ENCODE measurements at regions not wholly inside any gene's neighbourhood (a gene's known extent, or its start where the extent isn't known, plus 50 kb on each side); places are given as distances from the start of the nearest gene placed in this dataset.

GRCh38 chr4:130021706-130022105 lies 925.8 kb downstream of the C4orf33 start:
- no peak for ATAC-seq
- in situ Hi-C loops (cut with MboI) = no loop called here
- Histone ChIP-seq H3K79me2 (ENCODE audit: control insufficient read depth, insufficient read depth, low read length) (no peaks in the 10 kb centered on the region), H3K4me1 (replicated peaks in 1 of 2; ENCODE audit: control insufficient read depth in 2 of 2, insufficient read depth in 2 of 2, low read length in 2 of 2) (no peaks in the 10 kb centered on the region), H3K4me2 (ENCODE audit: insufficient read depth, low read length) (no peak overlapping the region), H3K9ac (ENCODE audit: insufficient read depth in 1 of 2, low read depth in 2 of 2, low read length in 2 of 2) (no peak overlapping the region), H3K27ac (ENCODE audit: extremely low read depth, low read depth, low read length) (no peak overlapping the region), H2AFZ (ENCODE audit: low read depth, low read length) (no peak overlapping the region), H4K20me1 (replicated peaks; ENCODE audit: control insufficient read depth, insufficient read depth, low read length) (no peaks in the 10 kb centered on the region), H3K27me3 (ENCODE audit: control insufficient read depth in 2 of 2, insufficient read depth in 2 of 2, low read length in 2 of 2) (no peaks in the 10 kb centered on the region), H3K9me1 (ENCODE audit: control insufficient read depth, insufficient read depth, low read length) (no peaks in the 10 kb centered on the region), H3K4me3 (no peak overlapping the region), H3K36me3 (ENCODE audit: control insufficient read depth, insufficient read depth, low read length) (no peaks in the 10 kb centered on the region), H3K9me3 (replicated peaks; ENCODE audit: control insufficient read depth, insufficient read depth, low read depth, low read length) (0 out of 2 replicates have a peak, but pooled peaks cover 1% of the 10 kb centered on the region)
- POLR2A ChIA-PET = no interaction called here
- no TSS peak for BruUV-seq (replicated peaks)
- TF ChIP-seq, protein P1, sequence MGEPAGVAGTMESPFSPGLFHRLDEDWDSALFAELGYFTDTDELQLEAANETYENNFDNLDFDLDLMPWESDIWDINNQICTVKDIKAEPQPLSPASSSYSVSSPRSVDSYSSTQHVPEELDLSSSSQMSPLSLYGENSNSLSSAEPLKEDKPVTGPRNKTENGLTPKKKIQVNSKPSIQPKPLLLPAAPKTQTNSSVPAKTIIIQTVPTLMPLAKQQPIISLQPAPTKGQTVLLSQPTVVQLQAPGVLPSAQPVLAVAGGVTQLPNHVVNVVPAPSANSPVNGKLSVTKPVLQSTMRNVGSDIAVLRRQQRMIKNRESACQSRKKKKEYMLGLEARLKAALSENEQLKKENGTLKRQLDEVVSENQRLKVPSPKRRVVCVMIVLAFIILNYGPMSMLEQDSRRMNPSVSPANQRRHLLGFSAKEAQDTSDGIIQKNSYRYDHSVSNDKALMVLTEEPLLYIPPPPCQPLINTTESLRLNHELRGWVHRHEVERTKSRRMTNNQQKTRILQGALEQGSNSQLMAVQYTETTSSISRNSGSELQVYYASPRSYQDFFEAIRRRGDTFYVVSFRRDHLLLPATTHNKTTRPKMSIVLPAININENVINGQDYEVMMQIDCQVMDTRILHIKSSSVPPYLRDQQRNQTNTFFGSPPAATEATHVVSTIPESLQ (CRISPR knock-in tag; IDR thresholded peaks at IDR 0.05) = no peak
- TF ChIP-seq SRSF3 (IDR thresholded peaks at IDR 0.05; ENCODE audit: insufficient read depth, low read length) (no peak), HMG20A (CRISPR knock-in tag; conservative IDR thresholded peaks at IDR 0.05) (no peak), HMG20B (CRISPR knock-in tag; IDR thresholded peaks at IDR 0.05) (no peak), NR3C1 (CRISPR knock-in tag; IDR thresholded peaks at IDR 0.05) (no peak), ZNF584 (CRISPR knock-in tag; IDR thresholded peaks at IDR 0.05; ENCODE audit: low read depth) (no peak), ZNF57 (CRISPR knock-in tag; IDR thresholded peaks at IDR 0.05) (no peak), ZNF24 (IDR thresholded peaks at IDR 0.05) (no peak), PHTF2 (CRISPR knock-in tag; IDR thresholded peaks at IDR 0.05) (no peak)
- WGBS (ENCODE audit: insufficient coverage, low coverage, missing lambda C conversion rate) = 0% methylated on average over 2 of the region's 2 CpGs
- intact Hi-C loops (cut with micrococcal nuclease) = no loop called here
- CTCF ChIA-PET (ENCODE audit: low intra/inter-chr PET ratio) = no interaction called here
- no peak for FAIRE-seq
- DNase-seq (ENCODE audit: extremely low read depth in 1 of 4, low spot score in 3 of 4) = no peak
